Osteocyte (in vitro differentiated cells): ENCODE measurements at regions not wholly inside any gene's neighbourhood (a gene's known extent, or its start where the extent isn't known, plus 50 kb on each side); places are given as distances from the start of the nearest gene placed in this dataset.

Experiments
- DNase-seq: peaks from one replicate; pipeline ENCODE4 v3.0.0; 2021; ENCODE audit warnings: mixed read lengths; ENCODE audit not compliant: unreplicated experiment; ENCODE audit errors: extremely low spot score
- H3K27ac Mint-ChIP-seq: one replicate; pipeline ENCODE4 v1.8.0; 2021; ENCODE audit warnings: mild to moderate bottlenecking, mixed read lengths; ENCODE audit not compliant: unreplicated experiment
- H3K27me3 Mint-ChIP-seq: one replicate; pipeline ENCODE4 v1.8.0; 2021; ENCODE audit warnings: mixed read lengths; ENCODE audit not compliant: unreplicated experiment
- H3K36me3 Mint-ChIP-seq: one replicate; pipeline ENCODE4 v1.8.0; 2021; ENCODE audit warnings: mixed read lengths; ENCODE audit not compliant: unreplicated experiment
- H3K4me1 Mint-ChIP-seq: one replicate; pipeline ENCODE4 v1.8.0; 2021; ENCODE audit warnings: mixed read lengths; ENCODE audit not compliant: unreplicated experiment
- H3K4me3 Mint-ChIP-seq: one replicate; pipeline ENCODE4 v1.8.0; 2021; ENCODE audit warnings: mild to moderate bottlenecking, moderate library complexity, mixed read lengths; ENCODE audit not compliant: unreplicated experiment
- H3K9me3 Mint-ChIP-seq: one replicate; pipeline ENCODE4 v1.8.0; 2021; ENCODE audit warnings: mixed read lengths; ENCODE audit not compliant: unreplicated experiment
- TF ChIP-seq, protein P1 (sequence below): fragments of 200-600 bp; sonication (generic); IDR thresholded peaks from 2 replicates; pipeline ENCODE4 v1.5.0; 2021; ENCODE audit warnings: antibody characterized with exemption, mild to moderate bottlenecking, moderate library complexity

DNA sequence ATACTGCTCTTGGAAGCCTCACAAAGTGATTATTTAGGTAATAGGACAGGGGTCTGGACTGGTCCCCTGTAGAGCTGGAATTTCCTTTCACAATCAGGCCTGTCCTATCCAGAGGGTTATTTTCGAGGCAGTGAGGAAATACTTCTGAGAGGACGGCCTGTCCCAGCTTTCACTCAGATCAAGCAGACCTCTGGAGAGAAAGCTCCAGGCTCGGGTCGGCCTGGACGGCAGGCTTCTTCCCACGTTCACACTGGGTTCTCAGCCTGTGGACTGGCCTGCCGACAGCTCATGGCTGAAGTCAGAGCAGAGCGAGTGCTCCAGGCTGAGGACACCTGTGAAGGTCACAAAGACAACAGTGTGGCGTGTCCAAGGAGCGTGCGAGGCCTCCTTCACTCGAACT is 405.3 kb downstream of the VPS13C start:
- H3K27me3 Mint-ChIP-seq = no peaks in the 10 kb centered on the region
- no peak overlapping the region for H3K4me3 Mint-ChIP-seq
- no peak for DNase-seq
- TF ChIP-seq, protein P1, sequence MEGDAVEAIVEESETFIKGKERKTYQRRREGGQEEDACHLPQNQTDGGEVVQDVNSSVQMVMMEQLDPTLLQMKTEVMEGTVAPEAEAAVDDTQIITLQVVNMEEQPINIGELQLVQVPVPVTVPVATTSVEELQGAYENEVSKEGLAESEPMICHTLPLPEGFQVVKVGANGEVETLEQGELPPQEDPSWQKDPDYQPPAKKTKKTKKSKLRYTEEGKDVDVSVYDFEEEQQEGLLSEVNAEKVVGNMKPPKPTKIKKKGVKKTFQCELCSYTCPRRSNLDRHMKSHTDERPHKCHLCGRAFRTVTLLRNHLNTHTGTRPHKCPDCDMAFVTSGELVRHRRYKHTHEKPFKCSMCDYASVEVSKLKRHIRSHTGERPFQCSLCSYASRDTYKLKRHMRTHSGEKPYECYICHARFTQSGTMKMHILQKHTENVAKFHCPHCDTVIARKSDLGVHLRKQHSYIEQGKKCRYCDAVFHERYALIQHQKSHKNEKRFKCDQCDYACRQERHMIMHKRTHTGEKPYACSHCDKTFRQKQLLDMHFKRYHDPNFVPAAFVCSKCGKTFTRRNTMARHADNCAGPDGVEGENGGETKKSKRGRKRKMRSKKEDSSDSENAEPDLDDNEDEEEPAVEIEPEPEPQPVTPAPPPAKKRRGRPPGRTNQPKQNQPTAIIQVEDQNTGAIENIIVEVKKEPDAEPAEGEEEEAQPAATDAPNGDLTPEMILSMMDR = no peak
- H3K27ac Mint-ChIP-seq = no peak overlapping the region
- no peaks in the 10 kb centered on the region for H3K4me1 Mint-ChIP-seq
- no peaks in the 10 kb centered on the region for H3K36me3 Mint-ChIP-seq
- no peaks in the 10 kb centered on the region for H3K9me3 Mint-ChIP-seq

DNA sequence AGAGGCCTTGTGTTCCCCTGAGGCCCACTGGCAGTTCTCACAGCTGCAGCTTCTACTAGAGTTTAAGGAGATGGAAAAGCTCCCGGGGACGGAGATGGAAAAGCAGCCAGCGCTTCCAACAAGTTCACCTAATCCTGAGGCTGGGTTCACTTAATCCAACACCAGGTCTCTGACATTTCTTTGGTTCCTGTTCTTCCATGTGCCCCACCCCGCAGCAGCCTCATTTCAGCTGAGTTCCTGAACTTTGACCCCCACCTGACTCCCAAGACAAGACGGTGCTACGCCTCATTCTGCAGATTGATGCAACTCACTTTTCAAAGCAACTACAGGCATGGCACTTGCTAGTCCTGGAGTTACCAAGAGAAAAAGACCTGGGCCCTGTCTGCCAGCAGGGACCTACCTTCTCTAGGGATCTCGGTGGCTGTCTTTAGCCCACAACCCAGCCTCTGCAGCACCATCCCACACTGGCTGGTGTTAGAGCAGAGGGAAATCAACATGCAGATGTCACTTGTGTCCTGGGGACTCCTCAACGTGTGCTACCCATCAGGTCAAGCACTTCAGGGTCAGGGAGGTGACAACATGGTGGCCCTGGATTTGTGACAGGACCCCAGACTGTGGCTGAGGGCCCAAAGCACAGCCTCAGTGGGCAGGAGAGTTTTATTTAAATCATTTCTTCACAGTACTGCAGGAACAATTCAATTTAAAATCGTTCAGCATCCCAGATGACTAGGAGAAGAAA is 406.1 kb downstream of the VPS13C start:
- H3K27me3 Mint-ChIP-seq = no peaks in the 10 kb centered on the region

GRCh38 chr15:61653110-61653509 is 407.1 kb downstream of the VPS13C start:
- no peak for DNase-seq
- TF ChIP-seq, protein P1 = no peak
- Mint-ChIP-seq H3K4me1 (no peaks in the 10 kb centered on the region), H3K4me3 (no peak overlapping the region), H3K27me3 (peaks cover 5% of the 10 kb centered on the region), H3K9me3 (no peaks in the 10 kb centered on the region), H3K27ac (no peak overlapping the region), H3K36me3 (no peaks in the 10 kb centered on the region)

More for the DNA sequence above, 406.1 kb downstream of the VPS13C start:
- Mint-ChIP-seq H3K4me1 (no peaks in the 10 kb centered on the region), H3K9me3 (no peaks in the 10 kb centered on the region), H3K4me3 (no peak overlapping the region), H3K27ac (no peak overlapping the region), H3K36me3 (no peaks in the 10 kb centered on the region)
- TF ChIP-seq, protein P1 = no peak
- no peak for DNase-seq

- no peak for DNase-seq
- TF ChIP-seq, protein P1 = no peak
- no peaks in the 10 kb centered on the region for H3K9me3 Mint-ChIP-seq
- no peak overlapping the region for H3K4me3 Mint-ChIP-seq
- no peaks in the 10 kb centered on the region for H3K36me3 Mint-ChIP-seq
- no peaks in the 10 kb centered on the region for H3K4me1 Mint-ChIP-seq
- no peak overlapping the region for H3K27ac Mint-ChIP-seq
- H3K27me3 Mint-ChIP-seq = peaks cover 5% of the 10 kb centered on the region
Measured at GRCh38 chr15:61651267-61651666, 409.0 kb downstream of the VPS13C start.

DNA sequence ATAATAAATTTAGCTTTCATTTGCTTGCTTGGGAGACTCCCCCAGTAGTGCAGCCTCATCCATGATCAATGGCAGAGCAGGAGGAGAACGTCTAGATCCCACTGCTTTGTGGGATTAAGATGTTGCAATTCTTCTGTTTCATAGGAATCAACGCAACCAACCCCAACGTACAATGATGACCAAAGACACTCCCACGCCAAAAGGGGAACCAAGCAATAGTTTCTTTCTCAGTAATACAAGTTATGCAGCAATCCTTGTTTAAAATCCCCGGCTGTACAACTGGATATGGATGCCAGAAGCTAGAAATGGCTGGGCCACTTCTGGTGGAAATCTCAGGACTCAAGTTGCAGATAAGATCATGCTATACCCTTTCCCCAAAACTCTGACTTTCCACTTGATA is 411.2 kb downstream of the VPS13C start:
- TF ChIP-seq, protein P1 = no peak

More for the DNA sequence above, 411.2 kb downstream of the VPS13C start:
- Mint-ChIP-seq H3K27ac (no peak overlapping the region), H3K4me3 (no peak overlapping the region), H3K36me3 (no peaks in the 10 kb centered on the region), H3K27me3 (peaks cover 13% of the 10 kb centered on the region), H3K9me3 (no peaks in the 10 kb centered on the region), H3K4me1 (no peaks in the 10 kb centered on the region)
- DNase-seq = no peak
